ENCODE measurements at regions not wholly inside any gene's neighbourhood (a gene's known extent, or its start where the extent isn't known, plus 50 kb on each side); places are given as distances from the start of the nearest gene placed in this dataset.

DNA sequence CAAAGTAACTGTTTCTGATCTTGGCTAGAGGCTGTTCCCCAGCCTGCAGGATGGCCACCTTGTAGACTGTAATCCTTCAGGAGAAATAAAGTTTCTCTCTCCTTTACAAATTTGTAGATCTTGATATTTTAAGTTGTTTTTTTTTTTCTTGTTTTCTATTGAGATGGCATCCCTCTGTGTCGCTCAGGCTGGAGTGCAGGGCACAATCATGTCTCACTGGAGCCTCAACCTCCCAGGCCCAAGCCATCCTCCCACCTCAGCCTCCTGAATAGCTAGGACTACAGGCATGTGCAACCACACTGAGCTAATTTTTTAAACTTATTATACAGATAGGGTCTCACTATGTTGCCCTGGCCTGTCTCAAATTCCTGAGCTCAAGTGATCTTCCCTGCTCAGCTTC is 389.8 kb upstream of the LRRC4C start:
- FAIRE-seq = no peak
- H3K4me3 ChIP-seq (ENCODE audit: low read depth in 1 of 3, low read length in 3 of 3) = no peak overlapping the region
- 81 to 100% (median 88%) methylated on average over 1 of the region's 1 CpG for WGBS, 3 donors
- no peak overlapping the region for H3K27ac ChIP-seq (ENCODE audit: low read depth in 1 of 3, low read length in 2 of 3)
- no peaks in the 10 kb centered on the region for H3K4me1 ChIP-seq (ENCODE audit: control insufficient read depth in 3 of 3, insufficient read depth in 2 of 3, low read depth in 1 of 3, low read length in 2 of 3)
- DNase-seq = no peak
- no peaks in the 10 kb centered on the region for H3K9me3 ChIP-seq (ENCODE audit: control insufficient read depth in 2 of 2, insufficient read depth in 1 of 2, low read depth in 1 of 2, low read length in 1 of 2)
- H3K36me3 ChIP-seq (ENCODE audit: control insufficient read depth in 3 of 3, insufficient read depth in 2 of 3, low read depth in 1 of 3, low read length in 3 of 3) = no peaks in the 10 kb centered on the region
- H3K27me3 ChIP-seq (ENCODE audit: control insufficient read depth in 3 of 3, insufficient read depth in 3 of 3, low read length in 3 of 3) = no peaks in the 10 kb centered on the region

DNA sequence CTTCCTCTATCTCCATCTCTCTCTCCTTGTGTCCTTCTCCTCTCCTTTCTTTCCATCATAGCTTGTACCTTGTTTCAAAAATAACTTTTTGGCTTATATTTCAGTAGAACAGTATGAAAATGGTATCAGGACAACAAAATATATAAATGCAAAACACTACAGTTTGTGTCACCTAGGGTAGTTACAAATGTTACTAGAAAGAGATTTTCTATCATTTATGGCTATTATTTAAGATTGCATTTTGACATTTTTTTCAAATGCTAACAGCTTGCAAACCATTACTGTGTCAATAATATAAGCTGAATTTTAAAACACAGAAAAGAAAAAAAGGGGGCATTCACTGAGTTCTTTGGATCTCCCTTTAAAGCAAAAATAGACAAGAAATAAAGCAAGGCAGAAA is 392.3 kb upstream of the LRRC4C start:
- FAIRE-seq (no peak), DNase-seq (no peak)
- Histone ChIP-seq H3K36me3 (ENCODE audit: control insufficient read depth in 3 of 3, insufficient read depth in 2 of 3, low read depth in 1 of 3, low read length in 3 of 3) (no peaks in the 10 kb centered on the region), H3K27ac (ENCODE audit: low read depth in 1 of 3, low read length in 2 of 3) (no peak overlapping the region), H3K4me3 (ENCODE audit: low read depth in 1 of 3, low read length in 3 of 3) (no peak overlapping the region), H3K27me3 (ENCODE audit: control insufficient read depth in 3 of 3, insufficient read depth in 3 of 3, low read length in 3 of 3) (no peaks in the 10 kb centered on the region), H3K9me3 (ENCODE audit: control insufficient read depth in 2 of 2, insufficient read depth in 1 of 2, low read depth in 1 of 2, low read length in 1 of 2) (no peaks in the 10 kb centered on the region), H3K4me1 (ENCODE audit: control insufficient read depth in 3 of 3, insufficient read depth in 2 of 3, low read depth in 1 of 3, low read length in 2 of 3) (no peaks in the 10 kb centered on the region)

DNA sequence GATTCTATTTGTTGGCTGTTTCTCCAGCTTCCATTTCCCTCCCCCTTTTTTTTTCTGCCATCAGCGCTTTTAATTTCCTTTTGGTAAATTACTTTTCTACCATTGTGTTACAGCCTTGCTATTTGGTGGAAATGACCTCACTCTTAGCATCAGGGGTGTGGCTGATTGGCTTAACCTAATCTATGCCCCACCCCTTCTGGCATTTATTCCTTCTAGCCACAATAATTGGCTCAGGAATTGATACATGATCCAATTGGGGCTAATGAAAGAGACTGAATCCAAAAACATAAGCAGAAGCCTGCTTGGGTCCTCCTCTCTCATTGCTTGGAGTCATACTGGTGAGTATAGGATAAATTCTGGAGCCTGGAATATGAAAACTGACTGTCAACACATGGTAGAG is 402.4 kb upstream of the LRRC4C start:
- no peak overlapping the region for H3K4me3 ChIP-seq (ENCODE audit: low read depth in 1 of 3, low read length in 3 of 3)
- H3K9me3 ChIP-seq (ENCODE audit: control insufficient read depth in 2 of 2, insufficient read depth in 1 of 2, low read depth in 1 of 2, low read length in 1 of 2) = no peaks in the 10 kb centered on the region
- H3K4me1 ChIP-seq (ENCODE audit: control insufficient read depth in 3 of 3, insufficient read depth in 2 of 3, low read depth in 1 of 3, low read length in 2 of 3) = no peaks in the 10 kb centered on the region
- H3K27me3 ChIP-seq (ENCODE audit: control insufficient read depth in 3 of 3, insufficient read depth in 3 of 3, low read length in 3 of 3) = no peaks in the 10 kb centered on the region
- WGBS, 3 donors = 83 to 96% (median 91%) methylated on average over 1 of the region's 1 CpG
- no peaks in the 10 kb centered on the region for H3K36me3 ChIP-seq (ENCODE audit: control insufficient read depth in 3 of 3, insufficient read depth in 2 of 3, low read depth in 1 of 3, low read length in 3 of 3)
- no peak overlapping the region for H3K27ac ChIP-seq (ENCODE audit: low read depth in 1 of 3, low read length in 2 of 3)
- FAIRE-seq (no peak), DNase-seq (no peak)

DNA sequence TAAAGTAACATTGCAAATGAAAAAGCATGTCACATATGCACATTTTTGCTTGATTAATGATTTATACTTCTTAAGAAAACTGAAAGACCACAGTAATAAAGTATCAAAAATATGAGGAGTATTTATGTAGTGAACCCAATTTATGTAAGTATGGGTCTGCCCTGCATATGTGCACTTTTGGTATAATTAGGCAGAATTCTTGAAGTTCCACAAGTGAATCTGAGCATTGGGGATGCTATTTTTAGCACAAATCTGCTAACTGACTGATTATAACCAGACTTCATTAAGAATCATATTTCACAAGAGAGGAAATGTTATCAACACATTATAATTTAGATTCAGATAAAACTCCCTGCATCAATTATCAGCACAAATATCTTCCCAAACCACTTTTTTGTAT is 407.1 kb upstream of the LRRC4C start:
- FAIRE-seq (no peak), DNase-seq (no peak)
- Histone ChIP-seq H3K4me1 (ENCODE audit: control insufficient read depth in 3 of 3, insufficient read depth in 2 of 3, low read depth in 1 of 3, low read length in 2 of 3) (no peaks in the 10 kb centered on the region), H3K27me3 (ENCODE audit: control insufficient read depth in 3 of 3, insufficient read depth in 3 of 3, low read length in 3 of 3) (no peaks in the 10 kb centered on the region), H3K27ac (ENCODE audit: low read depth in 1 of 3, low read length in 2 of 3) (no peak overlapping the region), H3K4me3 (ENCODE audit: low read depth in 1 of 3, low read length in 3 of 3) (no peak overlapping the region), H3K9me3 (ENCODE audit: control insufficient read depth in 2 of 2, insufficient read depth in 1 of 2, low read depth in 1 of 2, low read length in 1 of 2) (no peaks in the 10 kb centered on the region), H3K36me3 (ENCODE audit: control insufficient read depth in 3 of 3, insufficient read depth in 2 of 3, low read depth in 1 of 3, low read length in 3 of 3) (no peaks in the 10 kb centered on the region)

DNA sequence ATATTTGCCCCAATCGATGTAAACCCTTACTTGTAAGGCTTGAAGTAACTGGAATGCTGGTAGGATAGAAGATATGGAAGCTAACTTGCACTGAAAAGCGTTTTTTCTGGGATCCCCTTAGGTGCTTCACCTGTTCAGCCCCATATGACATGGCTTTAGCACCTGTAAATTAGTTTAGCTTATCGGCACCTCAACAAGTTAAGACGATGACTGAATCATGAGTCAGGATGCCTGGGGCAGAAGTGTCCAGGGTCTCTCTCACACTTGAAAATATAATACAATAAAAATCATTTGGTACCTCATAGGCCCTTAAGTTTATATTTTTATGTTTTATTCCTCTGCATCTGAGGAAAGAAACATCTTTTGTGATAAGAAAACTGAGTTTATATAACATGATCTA is 409.2 kb upstream of the LRRC4C start:
- WGBS, 3 donors = 80 to 82% (median 80%) methylated on average over 4 of the region's 4 CpGs
- Histone ChIP-seq H3K27me3 (ENCODE audit: control insufficient read depth in 3 of 3, insufficient read depth in 3 of 3, low read length in 3 of 3) (no peaks in the 10 kb centered on the region), H3K9me3 (ENCODE audit: control insufficient read depth in 2 of 2, insufficient read depth in 1 of 2, low read depth in 1 of 2, low read length in 1 of 2) (no peaks in the 10 kb centered on the region), H3K36me3 (ENCODE audit: control insufficient read depth in 3 of 3, insufficient read depth in 2 of 3, low read depth in 1 of 3, low read length in 3 of 3) (no peaks in the 10 kb centered on the region), H3K27ac (ENCODE audit: low read depth in 1 of 3, low read length in 2 of 3) (no peak overlapping the region), H3K4me1 (ENCODE audit: control insufficient read depth in 3 of 3, insufficient read depth in 2 of 3, low read depth in 1 of 3, low read length in 2 of 3) (no peaks in the 10 kb centered on the region), H3K4me3 (ENCODE audit: low read depth in 1 of 3, low read length in 3 of 3) (no peak overlapping the region)
- no peak for FAIRE-seq
- no peak for DNase-seq

DNA sequence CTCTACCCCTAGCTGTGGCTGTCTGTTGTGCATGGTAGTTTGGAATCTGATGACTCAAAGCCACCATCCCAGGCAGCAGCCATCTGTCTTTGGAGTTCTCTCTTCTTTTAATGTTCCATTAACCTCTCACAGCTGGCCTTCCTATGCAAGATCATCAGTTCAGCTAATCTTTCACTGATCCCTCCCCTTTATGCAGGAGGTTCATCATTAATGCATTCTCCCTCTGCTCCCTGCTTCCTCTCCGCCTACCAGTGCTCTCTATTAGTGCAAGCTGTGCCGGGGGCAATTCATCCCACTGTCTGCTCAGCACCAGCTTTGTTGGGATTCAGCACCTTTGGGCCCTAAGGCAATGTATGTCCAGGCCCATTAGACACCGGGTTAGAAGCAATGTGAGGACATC is 413.0 kb upstream of the LRRC4C start:
- no peaks in the 10 kb centered on the region for H3K4me1 ChIP-seq (ENCODE audit: control insufficient read depth in 3 of 3, insufficient read depth in 2 of 3, low read depth in 1 of 3, low read length in 2 of 3)
- FAIRE-seq = no peak
- DNase-seq = no peak
- H3K36me3 ChIP-seq (ENCODE audit: control insufficient read depth in 3 of 3, insufficient read depth in 2 of 3, low read depth in 1 of 3, low read length in 3 of 3) = no peaks in the 10 kb centered on the region
- H3K27ac ChIP-seq (ENCODE audit: low read depth in 1 of 3, low read length in 2 of 3) = no peak overlapping the region
- H3K27me3 ChIP-seq (ENCODE audit: control insufficient read depth in 3 of 3, insufficient read depth in 3 of 3, low read length in 3 of 3) = no peaks in the 10 kb centered on the region
- H3K9me3 ChIP-seq (ENCODE audit: control insufficient read depth in 2 of 2, insufficient read depth in 1 of 2, low read depth in 1 of 2, low read length in 1 of 2) = no peaks in the 10 kb centered on the region
- no peak overlapping the region for H3K4me3 ChIP-seq (ENCODE audit: low read depth in 1 of 3, low read length in 3 of 3)
- 82 to 94% (median 83%) methylated on average over 3 of the region's 3 CpGs for WGBS, 3 donors

DNA sequence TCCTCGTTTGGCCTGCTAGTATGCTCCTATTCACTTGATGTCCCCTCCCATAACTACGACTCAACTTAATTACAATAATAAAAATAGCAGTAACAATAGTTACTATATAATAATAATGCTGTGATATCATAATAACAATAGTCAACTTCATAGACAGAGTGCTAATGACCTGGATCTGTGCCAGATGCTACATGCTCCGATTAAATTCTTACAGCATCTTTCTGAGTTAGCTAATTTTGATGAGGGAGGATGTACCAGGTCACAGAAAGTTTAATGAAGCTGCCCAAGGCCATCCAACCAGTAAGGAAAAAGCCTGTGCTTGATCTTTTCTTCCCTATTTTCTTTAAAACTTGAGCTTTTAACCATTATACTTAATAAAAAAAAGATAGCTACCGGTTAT is 413.4 kb upstream of the LRRC4C start:
- 77 to 82% (median 80%) methylated on average over 4 of the region's 4 CpGs for WGBS, 3 donors

DNA sequence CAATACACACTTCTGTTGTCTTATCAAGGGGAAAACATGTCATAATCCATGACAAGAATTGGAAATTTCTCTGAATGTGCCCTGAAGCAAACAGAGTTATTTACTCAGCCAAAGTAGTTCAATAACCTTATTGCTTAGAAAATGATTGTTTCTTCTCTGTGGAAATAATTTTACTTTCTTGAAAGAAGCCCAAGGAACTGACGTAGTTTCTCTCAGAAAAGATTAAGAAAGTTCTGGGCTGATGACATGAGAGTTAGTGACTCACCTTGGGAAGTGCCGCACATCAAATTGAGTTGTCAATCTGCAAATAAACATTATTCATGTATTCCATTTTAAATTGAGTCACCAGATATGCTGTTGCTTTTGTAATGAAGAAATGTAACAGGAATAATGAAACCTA is 418.6 kb upstream of the LRRC4C start:
- WGBS, 3 donors = 76 to 91% (median 90%) methylated on average over 2 of the region's 2 CpGs
- Histone ChIP-seq H3K9me3 (ENCODE audit: control insufficient read depth in 2 of 2, insufficient read depth in 1 of 2, low read depth in 1 of 2, low read length in 1 of 2) (no peaks in the 10 kb centered on the region), H3K27me3 (ENCODE audit: control insufficient read depth in 3 of 3, insufficient read depth in 3 of 3, low read length in 3 of 3) (no peaks in the 10 kb centered on the region), H3K36me3 (ENCODE audit: control insufficient read depth in 3 of 3, insufficient read depth in 2 of 3, low read depth in 1 of 3, low read length in 3 of 3) (no peaks in the 10 kb centered on the region), H3K4me3 (ENCODE audit: low read depth in 1 of 3, low read length in 3 of 3) (no peak overlapping the region), H3K27ac (ENCODE audit: low read depth in 1 of 3, low read length in 2 of 3) (no peak overlapping the region), H3K4me1 (ENCODE audit: control insufficient read depth in 3 of 3, insufficient read depth in 2 of 3, low read depth in 1 of 3, low read length in 2 of 3) (no peaks in the 10 kb centered on the region)
- FAIRE-seq (no peak), DNase-seq (no peak)

More for the DNA sequence above, 413.4 kb upstream of the LRRC4C start:
- no peaks in the 10 kb centered on the region for H3K9me3 ChIP-seq (ENCODE audit: control insufficient read depth in 2 of 2, insufficient read depth in 1 of 2, low read depth in 1 of 2, low read length in 1 of 2)
- DNase-seq = no peak
- H3K27ac ChIP-seq (ENCODE audit: low read depth in 1 of 3, low read length in 2 of 3) = no peak overlapping the region
- no peaks in the 10 kb centered on the region for H3K36me3 ChIP-seq (ENCODE audit: control insufficient read depth in 3 of 3, insufficient read depth in 2 of 3, low read depth in 1 of 3, low read length in 3 of 3)
- no peaks in the 10 kb centered on the region for H3K4me1 ChIP-seq (ENCODE audit: control insufficient read depth in 3 of 3, insufficient read depth in 2 of 3, low read depth in 1 of 3, low read length in 2 of 3)
- no peak overlapping the region for H3K4me3 ChIP-seq (ENCODE audit: low read depth in 1 of 3, low read length in 3 of 3)
- no peaks in the 10 kb centered on the region for H3K27me3 ChIP-seq (ENCODE audit: control insufficient read depth in 3 of 3, insufficient read depth in 3 of 3, low read length in 3 of 3)
- FAIRE-seq = no peak

DNA sequence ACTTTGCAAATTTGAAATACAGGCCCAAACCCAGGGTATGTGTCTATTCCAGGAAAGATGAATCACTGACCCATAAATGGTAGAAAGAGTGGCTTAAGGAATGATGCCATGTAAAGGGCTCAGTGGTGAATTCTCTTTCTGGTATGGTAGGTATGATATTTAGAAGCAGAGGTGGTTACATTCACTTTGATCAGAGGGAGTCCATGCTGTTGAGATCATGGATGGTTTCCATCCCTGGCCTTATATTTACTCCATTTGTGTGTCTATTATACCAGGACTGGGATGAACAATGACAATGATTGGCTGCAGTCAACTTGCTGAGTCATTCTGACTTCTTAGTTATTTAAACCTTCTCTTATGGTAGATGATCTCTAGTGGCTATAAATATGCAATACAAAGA is 419.8 kb upstream of the LRRC4C start:
- FAIRE-seq = no peak
- H3K4me1 ChIP-seq (ENCODE audit: control insufficient read depth in 3 of 3, insufficient read depth in 2 of 3, low read depth in 1 of 3, low read length in 2 of 3) = no peaks in the 10 kb centered on the region

More for the DNA sequence above, 419.8 kb upstream of the LRRC4C start:
- H3K27me3 ChIP-seq (ENCODE audit: control insufficient read depth in 3 of 3, insufficient read depth in 3 of 3, low read length in 3 of 3) = no peaks in the 10 kb centered on the region
- H3K36me3 ChIP-seq (ENCODE audit: control insufficient read depth in 3 of 3, insufficient read depth in 2 of 3, low read depth in 1 of 3, low read length in 3 of 3) = no peaks in the 10 kb centered on the region
- DNase-seq = no peak
- no peak overlapping the region for H3K27ac ChIP-seq (ENCODE audit: low read depth in 1 of 3, low read length in 2 of 3)
- no peak overlapping the region for H3K4me3 ChIP-seq (ENCODE audit: low read depth in 1 of 3, low read length in 3 of 3)
- H3K9me3 ChIP-seq (ENCODE audit: control insufficient read depth in 2 of 2, insufficient read depth in 1 of 2, low read depth in 1 of 2, low read length in 1 of 2) = no peaks in the 10 kb centered on the region
